GM19455 (cell line): ENCODE measurements at regions not wholly inside any gene's neighbourhood (a gene's known extent, or its start where the extent isn't known, plus 50 kb on each side); places are given as distances from the start of the nearest gene placed in this dataset.

Source experiments
- ATAC-seq: cut with Tn5 transposase; IDR thresholded peaks from one replicate; pipeline ENCODE4 v1.9.1; 2021; ENCODE audit not compliant: unreplicated experiment

DNA sequence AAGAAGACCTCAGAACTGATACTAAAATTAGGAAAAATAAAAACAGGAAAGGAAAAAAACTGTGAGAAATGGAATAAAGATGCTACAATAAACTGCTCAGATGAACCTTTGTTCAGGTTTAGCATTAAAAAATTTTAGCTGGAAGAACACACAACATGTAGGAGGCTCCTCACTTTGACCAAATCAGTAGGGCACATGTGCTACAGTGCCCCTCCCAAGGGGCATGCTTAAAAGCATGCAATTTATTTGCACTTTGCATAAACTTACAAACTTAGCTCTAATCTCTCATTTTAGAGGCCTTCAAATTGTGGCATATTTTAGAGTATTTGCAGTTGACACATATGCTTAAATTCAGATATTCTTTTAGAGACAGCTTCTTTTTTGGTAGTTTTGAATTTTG, 570.2 kb downstream of the UTRN start:
- no peak for ATAC-seq

DNA sequence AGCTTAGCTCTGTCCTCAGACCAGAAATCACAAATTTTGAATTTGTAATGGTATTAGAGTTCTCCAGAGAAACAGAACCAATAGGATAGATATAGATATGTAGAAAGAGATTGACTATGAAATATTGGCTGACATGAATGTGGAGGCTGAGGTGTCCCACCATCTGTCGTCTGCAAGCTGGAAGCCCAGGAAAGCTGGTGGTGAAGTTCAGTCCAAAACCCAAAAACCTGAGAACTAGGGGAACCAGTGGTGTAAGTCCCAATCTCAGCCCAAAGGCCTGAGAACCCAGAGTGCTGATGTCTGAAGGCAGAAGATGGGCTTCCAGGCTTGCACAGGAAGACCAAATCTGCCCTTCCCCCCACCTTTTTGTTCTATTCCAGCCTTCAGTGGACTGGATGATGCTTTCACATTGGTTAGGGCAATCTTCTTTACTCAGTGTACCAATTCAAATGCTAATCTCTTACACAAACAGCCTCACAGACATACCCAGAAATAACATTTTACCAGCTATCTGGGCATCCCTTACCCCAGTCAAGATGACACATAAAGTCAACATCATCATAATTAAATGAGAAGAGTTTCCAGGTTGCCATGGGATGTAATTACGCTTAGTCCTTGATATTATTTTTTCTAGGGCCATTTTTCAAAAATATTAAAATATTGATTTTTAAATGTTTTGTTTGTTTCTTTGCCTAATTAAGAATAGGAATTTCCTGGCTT, 570.8 kb downstream of the UTRN start:
- no peak for ATAC-seq

- no peak for ATAC-seq
These were observed 571.5 kb downstream of the UTRN start for GRCh38 chr6:144856622-144857021.

DNA sequence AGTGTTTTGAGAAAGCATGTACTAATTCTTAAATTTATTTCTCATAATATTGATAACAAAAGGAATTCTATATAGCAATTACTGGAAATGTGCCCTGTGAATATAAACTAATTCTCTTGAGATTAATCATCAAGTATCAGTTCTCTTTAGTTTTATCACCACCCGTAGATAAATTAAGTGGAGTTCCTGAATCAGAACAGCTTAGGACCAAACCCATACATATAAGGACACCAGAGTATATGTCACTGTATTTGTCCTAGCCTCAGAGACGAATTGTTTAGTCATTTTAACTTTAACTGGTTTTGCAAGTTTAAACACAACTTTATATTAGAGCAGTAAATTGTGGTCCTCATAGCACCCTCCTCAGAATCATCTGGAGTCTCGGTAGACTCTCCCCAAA, 572.0 kb downstream of the UTRN start:
- no peak for ATAC-seq

- no peak for ATAC-seq
These were observed 577.6 kb downstream of the UTRN start for GRCh38 chr6:144862769-144863168.

- ATAC-seq: no peak
These were observed 582.6 kb downstream of the UTRN start for GRCh38 chr6:144867761-144868160.

DNA sequence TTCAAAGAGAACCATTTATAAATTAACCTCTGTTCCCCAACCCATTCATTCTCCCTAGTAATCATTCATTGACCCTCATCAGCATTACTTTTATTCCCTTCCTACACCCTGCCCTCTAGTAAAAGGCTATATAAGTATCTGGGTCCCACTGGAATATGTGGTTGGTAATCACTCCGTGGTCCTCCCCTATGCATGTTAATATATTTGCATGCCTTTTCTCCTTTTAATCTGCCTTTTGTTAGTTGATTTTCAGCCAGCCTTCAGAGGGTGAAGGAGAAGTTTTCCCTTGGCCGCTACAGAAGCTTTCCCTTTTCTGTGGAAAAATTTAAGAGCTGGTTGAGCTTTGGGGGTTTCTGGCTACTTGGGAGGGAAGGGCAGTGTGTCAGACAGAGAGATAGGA, 585.6 kb downstream of the UTRN start:
- no peak for ATAC-seq

GRCh38 chr6:144873623-144874378, 588.7 kb downstream of the UTRN start:
- no peak for ATAC-seq

DNA sequence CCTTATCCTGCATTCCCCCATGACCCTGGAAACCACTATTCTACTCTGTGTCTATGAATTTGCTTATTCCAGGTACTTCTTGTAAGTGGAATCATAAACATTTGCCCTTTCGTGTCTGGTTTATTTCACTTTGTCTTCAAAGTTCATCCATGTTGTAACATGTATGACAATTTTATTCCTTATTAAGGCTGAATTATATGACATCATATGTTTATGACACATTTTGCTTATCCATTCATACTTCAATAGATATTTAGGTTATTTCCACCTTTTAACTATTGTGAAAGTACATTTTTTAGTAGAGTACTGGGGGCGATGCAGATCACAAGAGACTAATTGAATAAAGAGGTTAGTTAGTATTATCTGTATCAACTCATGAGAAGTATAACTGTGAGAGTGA, 591.6 kb downstream of the UTRN start:
- no peak for ATAC-seq

GRCh38 chr6:144877118-144877517, 592.0 kb downstream of the UTRN start:
- ATAC-seq: no peak

GRCh38 chr6:144878577-144878976, 593.4 kb downstream of the UTRN start:
- ATAC-seq: no peak

DNA sequence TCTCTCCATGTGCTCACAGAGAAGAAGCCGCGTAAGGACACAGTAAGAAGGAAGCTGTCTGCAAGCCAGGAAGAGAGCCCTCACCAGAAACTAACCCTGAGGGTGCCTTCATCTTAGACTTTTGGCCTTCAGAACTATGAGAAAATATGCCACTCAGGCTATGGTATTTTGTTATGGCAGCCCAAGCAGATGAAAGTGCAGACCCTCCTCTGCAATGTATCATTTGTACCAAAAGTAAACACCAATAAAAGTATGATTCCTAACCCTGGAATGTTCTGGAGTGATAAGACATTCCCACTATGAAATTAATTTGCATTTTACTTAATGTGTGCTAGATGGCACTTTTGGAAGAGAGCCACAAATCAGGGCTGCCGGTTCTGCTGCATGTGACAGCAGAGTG, 594.3 kb downstream of the UTRN start:
- ATAC-seq: no peak

DNA sequence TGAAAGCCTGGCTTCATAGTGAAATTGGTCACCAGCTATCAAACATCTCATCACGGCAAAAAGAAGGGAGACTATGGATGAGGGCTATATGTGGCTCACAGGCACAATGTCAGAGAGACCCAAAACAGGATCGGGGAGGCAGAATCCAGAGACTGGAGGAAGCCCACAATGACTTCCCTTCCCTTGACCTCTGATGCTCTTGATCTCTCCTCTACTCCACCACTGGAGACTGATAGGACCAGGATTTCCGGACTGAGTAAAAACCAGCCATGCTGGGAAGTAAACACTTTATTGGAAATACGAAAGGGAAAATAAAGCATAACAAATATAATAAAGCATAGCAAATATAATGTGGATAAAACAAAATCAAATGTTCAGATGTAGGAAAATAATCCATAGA, 597.3 kb downstream of the UTRN start:
- no peak for ATAC-seq

DNA sequence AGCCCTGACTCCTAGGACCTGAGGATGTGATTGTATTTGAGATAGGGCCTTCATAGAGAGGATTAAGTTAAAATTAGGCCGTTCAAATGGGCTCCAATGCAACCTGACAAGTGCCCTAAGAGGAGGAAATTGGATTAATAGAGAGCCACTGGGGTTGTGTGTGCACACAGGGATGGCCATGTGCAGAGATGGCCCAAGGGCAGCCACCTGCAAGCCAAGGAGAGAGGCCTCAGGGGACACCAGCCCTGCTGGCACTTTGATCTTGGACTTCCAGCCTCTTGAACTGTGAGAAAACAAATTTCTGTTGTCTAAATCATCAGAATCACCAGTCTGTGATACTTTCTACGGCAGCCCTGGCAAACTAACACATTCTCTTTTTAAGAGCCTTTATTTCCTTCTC, 598.8 kb downstream of the UTRN start:
- ATAC-seq: no peak

- no peak for ATAC-seq
These were observed 600.7 kb downstream of the UTRN start for GRCh38 chr6:144885817-144886216.

GRCh38 chr6:144886682-144887081, 601.5 kb downstream of the UTRN start:
- ATAC-seq: no peak

GRCh38 chr6:144888621-144889020, 603.5 kb downstream of the UTRN start:
- no peak for ATAC-seq

- no peak for ATAC-seq
These were observed 608.6 kb downstream of the UTRN start for GRCh38 chr6:144893680-144894151.

DNA sequence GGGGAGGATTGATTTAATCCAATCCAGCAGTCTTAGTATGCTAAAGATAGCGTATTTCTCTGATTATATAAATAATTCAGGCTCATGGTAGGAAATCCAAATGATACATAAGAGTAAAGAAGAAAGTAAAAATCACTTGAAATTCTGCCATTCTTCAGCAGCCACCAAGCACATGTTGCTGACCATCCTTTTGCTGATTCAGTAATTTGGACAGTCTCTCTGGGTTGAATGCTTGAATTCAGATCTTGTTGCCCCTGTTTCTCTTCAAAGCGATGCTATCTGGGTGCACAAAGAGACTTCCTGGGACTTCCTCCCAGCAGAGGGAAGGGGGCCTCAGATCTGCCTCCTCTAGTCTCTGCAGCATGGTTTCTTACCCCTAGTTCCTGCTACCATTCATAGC, 609.1 kb downstream of the UTRN start:
- ATAC-seq: no peak

- ATAC-seq: no peak
These were observed 610.5 kb downstream of the UTRN start for GRCh38 chr6:144895313-144896278.

- ATAC-seq: no peak
These were observed 611.2 kb downstream of the UTRN start for GRCh38 chr6:144896289-144896688.
